PC-9 (cell line): ENCODE measurements at regions not wholly inside any gene's neighbourhood (a gene's known extent, or its start where the extent isn't known, plus 50 kb on each side); places are given as distances from the start of the nearest gene placed in this dataset.

Experiments used
- CTCF ChIP-seq: fragments of 200-600 bp; sonication (generic); conservative IDR thresholded peaks from 2 replicates; pipeline ENCODE4 v1.6.1; 2017; ENCODE audit warnings: mixed run types, antibody characterized with exemption, mild to moderate bottlenecking, moderate library complexity
- EZH2 ChIP-seq: fragments of 200-600 bp; sonication (generic); IDR thresholded peaks from 2 replicates; pipeline ENCODE4 v1.8.0; 2017; ENCODE audit warnings: antibody characterized with exemption, low read depth

GRCh38 chr10:91689731-91690168 is 56.9 kb upstream of the PPP1R3C start:
- no peak for TF ChIP-seq CTCF
- TF ChIP-seq EZH2 = no peak
